Duodenal mucosa (tissue), 2 donors: ENCODE measurements at regions not wholly inside any gene's neighbourhood (a gene's known extent, or its start where the extent isn't known, plus 50 kb on each side); places are given as distances from the start of the nearest gene placed in this dataset.
"Not testable (repeated sequence)": the region's sequence is repeated elsewhere in the genome, so short reads cannot be mapped to it uniquely, and the experiment has no call there.

Source experiments
- H3K27ac ChIP-seq: one replicate; pipeline ENCODE4 v1.7.0; 2013; ENCODE audit warnings: low read depth, low read length
- H3K27me3 ChIP-seq, 2 donors: one replicate each; pipeline ENCODE4 v1.7.0; 2013; ENCODE audit warnings: low read length in 2 of 2, control low read depth in 1 of 2; ENCODE audit not compliant: insufficient read depth in 2 of 2, control insufficient read depth in 1 of 2
- H3K36me3 ChIP-seq, 2 donors: one replicate each; pipeline ENCODE4 v1.7.0; 2013; ENCODE audit warnings: low read length in 2 of 2, control low read depth in 1 of 2; ENCODE audit not compliant: insufficient read depth in 2 of 2, control insufficient read depth in 1 of 2
- H3K4me1 ChIP-seq, 2 donors: one replicate each; pipeline ENCODE4 v1.7.0; 2013; ENCODE audit warnings: low read length in 2 of 2, control low read depth in 1 of 2; ENCODE audit not compliant: insufficient read depth in 2 of 2, control insufficient read depth in 1 of 2
- H3K4me3 ChIP-seq, 2 donors: one replicate each; pipeline ENCODE4 v1.7.0; 2013; ENCODE audit warnings: low read length in 2 of 2, low read depth in 1 of 2
- H3K9ac ChIP-seq, 2 donors: one replicate each; pipeline ENCODE4 v1.7.0; 2013; ENCODE audit warnings: low read length in 2 of 2, low read depth in 1 of 2
- H3K9me3 ChIP-seq, 2 donors: one replicate each; pipeline ENCODE4 v1.7.0; 2013; ENCODE audit warnings: low read length in 2 of 2, control low read depth in 1 of 2; ENCODE audit not compliant: control insufficient read depth in 1 of 2

DNA sequence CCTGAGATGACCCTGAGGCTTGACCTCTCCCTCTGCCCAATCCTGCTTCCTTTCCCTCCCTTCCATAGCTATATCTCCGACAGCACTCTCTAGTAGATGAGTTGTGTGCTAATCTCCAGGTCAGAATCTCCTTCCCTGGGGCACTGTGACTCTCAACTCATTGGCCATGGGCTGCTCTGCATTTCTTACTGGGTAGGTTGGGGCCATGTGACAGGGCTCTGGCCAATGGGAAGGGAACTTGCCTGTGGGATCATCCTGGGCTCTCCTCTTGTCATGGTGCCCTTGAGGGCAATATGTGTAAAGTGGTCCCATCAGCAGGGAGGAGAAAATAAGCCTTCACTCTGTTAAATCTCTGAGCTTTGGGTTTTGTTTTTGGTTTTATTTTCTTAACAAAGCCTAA, 80.1 kb upstream of the ANKRD1 start:
- H3K27ac ChIP-seq = no peak overlapping the region
- H3K27me3 ChIP-seq = no peaks in the 10 kb centered on the region
- H3K36me3 ChIP-seq = no peaks in the 10 kb centered on the region
- no peak overlapping the region for H3K9ac ChIP-seq
- H3K9me3 ChIP-seq = no peaks in the 10 kb centered on the region
- H3K4me1 ChIP-seq = no peaks in the 10 kb centered on the region
- no peak overlapping the region for H3K4me3 ChIP-seq

DNA sequence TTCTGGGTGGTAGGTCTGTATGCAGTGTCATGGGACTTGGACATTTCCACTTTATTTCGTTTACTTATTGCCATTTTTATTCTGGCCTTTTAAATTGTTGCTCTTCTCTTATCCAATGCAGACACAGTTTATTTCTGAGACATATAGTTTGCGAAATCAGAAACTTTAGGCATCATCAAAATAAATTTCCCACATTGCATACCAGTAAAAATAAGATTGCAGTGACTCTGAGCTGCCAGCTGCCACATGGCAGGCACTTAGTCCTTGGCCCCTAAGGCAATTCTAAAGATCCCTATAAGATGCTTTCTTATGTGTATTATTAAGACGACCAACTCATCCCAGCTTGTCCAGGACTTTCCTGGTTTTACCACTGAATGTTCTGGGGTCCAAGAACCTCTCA, 81.8 kb upstream of the ANKRD1 start:
- H3K9ac ChIP-seq = no peak overlapping the region
- H3K4me1 ChIP-seq = peaks cover 0 to 6% of the 10 kb centered on the region in 2 donors
- no peaks in the 10 kb centered on the region for H3K9me3 ChIP-seq

DNA sequence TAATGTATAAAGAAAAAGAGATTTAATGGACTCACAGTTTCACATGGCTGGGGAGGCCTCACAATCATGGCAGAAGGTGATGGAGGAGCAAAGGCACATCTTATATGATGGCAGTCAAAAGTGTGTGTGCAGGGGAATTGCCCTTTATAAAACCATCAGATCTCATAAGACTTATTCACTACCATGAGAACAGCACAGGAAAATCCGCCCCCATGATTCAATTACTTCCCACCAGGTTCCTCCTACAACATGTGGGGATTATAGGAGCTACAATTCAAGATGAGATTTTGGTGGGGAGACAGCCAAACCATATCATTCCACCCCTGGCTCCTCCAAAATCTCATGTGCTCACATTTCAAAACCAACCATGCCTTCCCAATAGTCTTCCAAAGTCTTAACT, 82.5 kb upstream of the ANKRD1 start:
- H3K4me1 ChIP-seq, H3K9me3 ChIP-seq, H3K36me3 ChIP-seq, H3K4me3 ChIP-seq, H3K27ac ChIP-seq, H3K27me3 ChIP-seq, H3K9ac ChIP-seq: not testable (repeated sequence)

More for the DNA sequence above, 81.8 kb upstream of the ANKRD1 start:
- H3K27me3 ChIP-seq = no peaks in the 10 kb centered on the region
- no peak overlapping the region for H3K4me3 ChIP-seq
- H3K36me3 ChIP-seq = no peaks in the 10 kb centered on the region
- no peak overlapping the region for H3K27ac ChIP-seq

DNA sequence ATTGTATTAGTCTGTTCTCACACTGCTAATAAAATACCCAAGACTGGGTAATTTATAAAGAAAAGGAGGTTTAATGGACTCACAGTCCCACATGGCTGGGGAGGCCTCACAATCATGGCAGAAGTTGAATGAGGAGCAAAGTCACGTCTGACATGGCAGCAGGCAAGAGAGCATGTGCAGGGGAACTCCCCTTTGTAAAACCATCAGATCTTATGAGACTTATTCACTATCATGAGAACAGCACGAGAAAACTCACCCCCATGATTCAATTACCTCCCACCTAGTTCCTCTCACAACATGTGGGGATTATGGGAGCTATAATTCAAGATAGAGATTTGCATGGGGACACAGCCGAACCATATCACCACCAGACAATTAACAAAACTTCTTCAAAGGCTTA, 84.4 kb upstream of the ANKRD1 start:
- H3K27me3 ChIP-seq, H3K4me3 ChIP-seq, H3K9me3 ChIP-seq, H3K36me3 ChIP-seq, H3K27ac ChIP-seq, H3K4me1 ChIP-seq, H3K9ac ChIP-seq: not testable (repeated sequence)

DNA sequence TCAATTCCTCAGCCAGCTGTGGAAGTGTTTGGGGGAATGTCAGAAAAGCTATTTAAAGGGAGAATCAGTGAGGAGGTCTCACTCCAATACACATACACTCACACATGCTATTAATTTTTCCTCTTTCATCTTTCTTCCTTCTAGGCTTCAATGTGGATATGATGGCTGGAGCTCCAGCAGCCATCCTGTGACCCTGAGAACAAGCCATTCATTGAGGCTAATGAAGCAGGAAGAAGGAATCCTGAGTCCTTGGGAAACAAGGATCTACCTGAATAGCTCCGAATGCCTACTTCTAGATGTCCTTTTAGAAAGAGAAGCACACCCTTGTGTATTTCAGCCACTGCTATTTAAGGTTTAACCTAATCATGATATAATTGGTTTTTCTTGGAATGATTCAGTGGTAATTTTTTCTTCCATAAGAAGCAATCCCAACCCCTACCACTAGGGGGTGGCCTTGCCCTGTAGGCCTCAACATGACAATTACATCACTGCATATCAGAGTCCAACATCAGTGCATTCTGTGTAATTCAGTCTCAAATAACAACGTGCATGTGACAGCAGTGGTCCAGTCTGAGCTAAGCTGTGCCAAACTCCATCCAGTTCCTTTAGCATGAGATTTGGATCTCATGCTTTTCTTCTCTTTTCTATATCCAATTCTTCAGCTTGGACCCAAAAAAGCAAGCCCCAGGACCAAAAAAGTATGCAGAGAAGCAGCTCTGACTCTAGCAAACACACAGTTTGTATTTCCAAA, 85.3 kb upstream of the ANKRD1 start:
- Histone ChIP-seq H3K4me1 (peaks cover 0 to 6% of the 10 kb centered on the region in 2 donors), H3K27ac (no peak overlapping the region), H3K36me3 (no peaks in the 10 kb centered on the region), H3K4me3 (no peak overlapping the region), H3K9me3 (no peaks in the 10 kb centered on the region), H3K27me3 (no peaks in the 10 kb centered on the region), H3K9ac (no peak overlapping the region)

DNA sequence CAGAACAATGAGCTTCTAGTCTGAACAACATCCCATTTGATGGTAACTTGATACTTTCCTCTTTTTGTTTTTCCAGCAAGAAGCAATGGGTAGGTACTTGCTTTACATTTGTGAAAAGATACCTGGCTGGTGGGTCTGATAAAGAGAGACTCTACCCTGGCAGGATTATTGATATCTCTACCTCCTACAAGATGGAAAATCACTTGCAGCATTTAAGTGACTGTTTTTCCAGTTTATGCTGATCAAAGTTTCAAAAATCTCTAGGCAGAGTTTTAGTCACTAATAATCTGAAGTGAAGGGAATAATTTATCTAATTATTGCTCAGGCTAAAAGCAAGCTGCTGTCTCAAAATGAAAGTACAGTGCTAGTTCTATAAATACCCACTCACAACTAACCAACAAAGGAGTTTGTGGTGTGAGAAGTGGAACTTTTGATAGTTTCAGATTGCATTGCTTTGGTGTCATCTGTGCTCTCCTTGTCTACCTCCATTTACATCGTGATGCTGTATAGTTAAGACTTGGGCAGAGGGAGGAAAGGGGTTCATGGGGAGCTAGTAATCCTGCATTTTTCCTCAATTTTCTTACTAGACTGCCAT, 86.0 kb upstream of the ANKRD1 start:
- Histone ChIP-seq H3K9me3 (no peaks in the 10 kb centered on the region), H3K4me1 (peaks cover 0 to 6% of the 10 kb centered on the region in 2 donors), H3K9ac (no peak overlapping the region), H3K27ac (no peak overlapping the region), H3K36me3 (no peaks in the 10 kb centered on the region), H3K4me3 (no peak overlapping the region), H3K27me3 (no peaks in the 10 kb centered on the region)

DNA sequence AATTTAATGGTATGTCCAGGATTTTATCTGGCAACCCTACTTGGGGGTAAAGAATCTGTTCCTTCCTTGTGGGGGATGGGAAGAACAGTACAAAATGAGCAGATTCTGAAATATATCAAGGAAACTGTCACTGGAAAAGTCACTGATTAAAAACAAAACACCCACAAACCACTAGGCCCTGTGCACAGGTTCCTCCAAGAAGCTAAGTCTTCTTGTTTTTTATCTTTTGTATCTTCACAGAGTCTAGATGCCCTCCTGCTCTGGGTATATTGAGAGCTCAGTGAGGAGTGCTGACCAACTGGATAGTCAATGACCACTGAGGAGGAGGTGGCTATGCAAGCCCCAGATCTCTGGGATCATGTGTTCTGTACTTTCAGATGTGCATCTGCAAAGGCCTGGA, 86.8 kb upstream of the ANKRD1 start:
- H3K9me3 ChIP-seq = no peaks in the 10 kb centered on the region
- no peak overlapping the region for H3K4me3 ChIP-seq
- H3K27ac ChIP-seq = no peak overlapping the region
- H3K36me3 ChIP-seq = no peaks in the 10 kb centered on the region
- no peaks in the 10 kb centered on the region for H3K27me3 ChIP-seq
- H3K4me1 ChIP-seq = peaks cover 0 to 6% of the 10 kb centered on the region in 2 donors
- no peak overlapping the region for H3K9ac ChIP-seq

DNA sequence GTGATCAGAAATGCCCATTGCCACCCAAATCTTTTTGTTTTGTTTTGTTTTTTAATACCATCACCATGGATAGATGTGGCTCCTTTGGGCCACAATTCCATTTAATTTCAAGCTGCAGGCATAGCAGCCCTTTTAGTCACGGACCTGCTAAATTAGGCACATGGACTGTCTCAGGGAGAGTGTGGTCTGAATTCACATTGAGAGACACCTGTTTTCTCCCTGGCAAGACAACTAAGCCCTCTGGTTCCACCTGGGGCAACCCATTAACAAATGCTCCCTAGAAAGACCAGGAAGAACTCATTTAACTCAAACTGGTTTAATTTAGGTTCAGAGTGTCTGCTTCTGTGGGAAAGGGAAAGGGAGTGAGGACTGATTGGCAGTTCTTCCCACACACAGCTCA, 88.2 kb upstream of the ANKRD1 start:
- no peak overlapping the region for H3K27ac ChIP-seq
- H3K4me3 ChIP-seq = no peak overlapping the region
- no peaks in the 10 kb centered on the region for H3K9me3 ChIP-seq
- H3K4me1 ChIP-seq = peaks cover 0 to 6% of the 10 kb centered on the region in 2 donors
- H3K27me3 ChIP-seq = no peaks in the 10 kb centered on the region
- no peaks in the 10 kb centered on the region for H3K36me3 ChIP-seq
- no peak overlapping the region for H3K9ac ChIP-seq

DNA sequence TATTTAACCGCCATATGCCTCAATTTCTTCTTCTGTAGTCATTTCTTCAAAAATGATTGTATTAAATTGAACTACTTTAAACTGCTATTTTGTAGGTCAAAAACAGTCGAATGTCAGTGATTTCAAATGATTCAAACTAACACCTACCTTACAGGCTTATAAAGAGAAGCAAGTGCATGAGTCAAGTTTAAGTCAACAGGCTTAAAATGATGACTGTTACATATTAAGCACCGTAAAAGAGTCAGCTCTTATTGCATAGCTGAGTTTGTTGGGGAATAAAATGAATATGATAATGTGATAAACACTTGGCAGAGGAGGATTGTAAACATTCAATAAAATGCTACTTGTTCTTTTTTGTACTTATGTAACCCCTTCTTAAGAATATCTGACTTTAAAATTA, 90.1 kb upstream of the ANKRD1 start:
- Histone ChIP-seq H3K36me3 (no peaks in the 10 kb centered on the region), H3K4me3 (no peak overlapping the region), H3K9ac (no peak overlapping the region), H3K9me3 (no peaks in the 10 kb centered on the region), H3K27me3 (no peaks in the 10 kb centered on the region), H3K27ac (no peak overlapping the region), H3K4me1 (peaks cover 0 to 6% of the 10 kb centered on the region in 2 donors)

DNA sequence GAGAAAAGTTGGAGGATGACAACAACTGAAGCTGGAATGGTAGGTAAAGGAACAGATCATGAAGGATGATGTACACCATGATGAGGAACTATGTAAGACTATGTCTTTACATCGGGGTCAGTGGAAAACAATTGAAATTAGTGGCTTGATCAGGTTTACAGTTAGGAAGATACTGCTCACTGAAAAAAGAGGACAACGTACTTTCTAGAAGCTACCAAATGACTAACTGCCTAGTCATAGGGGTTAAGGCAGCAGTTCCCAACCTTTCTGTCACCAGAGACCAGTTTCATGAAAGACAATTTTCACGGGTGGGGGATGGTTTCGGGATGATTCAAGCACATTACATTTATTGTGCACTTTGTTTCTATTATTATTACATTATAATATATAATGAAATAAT, 91.6 kb upstream of the ANKRD1 start:
- H3K36me3 ChIP-seq = no peaks in the 10 kb centered on the region
- no peaks in the 10 kb centered on the region for H3K4me1 ChIP-seq
- no peak overlapping the region for H3K9ac ChIP-seq
- H3K4me3 ChIP-seq = no peak overlapping the region
- no peaks in the 10 kb centered on the region for H3K9me3 ChIP-seq
- H3K27ac ChIP-seq = no peak overlapping the region
- H3K27me3 ChIP-seq = no peaks in the 10 kb centered on the region
